Left hindlimb (tissue), 1 donor: ENCODE measurements at regions not wholly inside any gene's neighbourhood (a gene's known extent, or its start where the extent isn't known, plus 50 kb on each side); places are given as distances from the start of the nearest gene placed in this dataset.
A peak's percentile ranks its signal among the peaks of the same experiment; 100 is the strongest.

Source experiments
- DNase-seq: peaks from one replicate; pipeline ENCODE4 v3.0.0-alpha.2; 2018

DNA sequence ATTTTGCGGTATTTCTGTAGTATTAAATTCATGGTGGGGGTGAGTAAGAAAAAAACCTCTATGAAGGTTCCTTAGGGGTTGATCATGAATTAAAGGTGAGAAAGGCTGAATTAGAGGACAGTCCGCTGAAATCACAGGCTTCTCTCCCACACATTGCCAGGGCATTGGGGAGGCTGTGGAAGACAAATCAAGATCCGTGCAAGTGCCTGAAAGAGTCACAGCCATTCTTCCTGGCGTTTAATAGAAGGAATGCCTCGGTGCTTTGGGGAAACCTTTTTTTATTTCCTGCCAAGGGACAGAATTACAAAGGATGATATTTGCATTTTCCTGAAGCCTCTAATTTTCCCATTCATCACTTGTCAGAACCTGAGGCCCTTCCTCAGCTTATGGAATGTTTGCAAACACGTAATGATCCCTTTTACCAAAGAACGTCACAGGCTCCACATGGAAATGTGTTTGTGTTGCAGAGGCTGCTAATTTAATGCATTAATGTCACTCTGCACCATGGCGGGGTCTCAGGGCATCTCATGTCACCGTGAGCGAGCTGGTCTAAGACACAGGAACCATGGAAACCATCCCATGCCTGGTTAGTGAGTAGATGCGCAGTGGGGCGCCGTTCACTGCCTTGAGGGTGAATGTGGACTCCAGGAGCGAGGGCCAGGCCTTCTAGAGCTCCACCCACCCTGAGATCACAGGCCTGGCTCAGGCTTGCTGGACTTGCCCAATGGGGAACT, 185.9 kb upstream of the SULF2 start:
- DNase-seq = no peak

DNA sequence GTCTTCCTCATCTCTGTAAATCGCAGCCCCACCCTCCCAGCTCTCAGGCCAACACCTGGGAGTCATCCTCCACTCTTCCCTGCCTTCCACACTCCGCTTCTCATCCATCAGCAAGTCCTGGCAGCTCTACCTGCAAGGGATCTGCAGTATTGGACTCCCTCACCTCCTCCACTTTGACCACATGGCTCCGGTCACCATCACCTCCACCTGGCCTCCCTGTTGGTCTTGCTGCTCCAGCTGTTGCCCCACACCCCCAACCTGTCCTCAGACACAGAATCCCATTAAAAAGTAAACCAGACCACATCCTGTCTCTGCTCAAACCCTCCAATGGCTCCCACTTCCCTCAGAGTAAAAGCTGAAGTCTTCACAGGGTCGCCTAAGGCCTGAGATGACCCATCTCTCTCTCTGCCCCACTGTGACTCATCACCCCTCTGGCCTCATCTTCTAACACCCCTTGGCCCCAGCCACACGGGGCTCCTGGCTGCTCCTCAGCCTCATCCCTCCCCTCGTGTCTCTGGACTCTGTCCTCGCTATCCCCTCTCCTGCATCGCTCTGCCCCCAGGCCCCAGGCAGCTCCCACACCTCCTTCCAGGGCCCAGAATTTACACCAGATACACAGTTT, 185.1 kb upstream of the SULF2 start:
- no peak for DNase-seq

GRCh38 chr20:47969426-47969825, 184.1 kb upstream of the SULF2 start:
- DNase-seq = no peak

DNA sequence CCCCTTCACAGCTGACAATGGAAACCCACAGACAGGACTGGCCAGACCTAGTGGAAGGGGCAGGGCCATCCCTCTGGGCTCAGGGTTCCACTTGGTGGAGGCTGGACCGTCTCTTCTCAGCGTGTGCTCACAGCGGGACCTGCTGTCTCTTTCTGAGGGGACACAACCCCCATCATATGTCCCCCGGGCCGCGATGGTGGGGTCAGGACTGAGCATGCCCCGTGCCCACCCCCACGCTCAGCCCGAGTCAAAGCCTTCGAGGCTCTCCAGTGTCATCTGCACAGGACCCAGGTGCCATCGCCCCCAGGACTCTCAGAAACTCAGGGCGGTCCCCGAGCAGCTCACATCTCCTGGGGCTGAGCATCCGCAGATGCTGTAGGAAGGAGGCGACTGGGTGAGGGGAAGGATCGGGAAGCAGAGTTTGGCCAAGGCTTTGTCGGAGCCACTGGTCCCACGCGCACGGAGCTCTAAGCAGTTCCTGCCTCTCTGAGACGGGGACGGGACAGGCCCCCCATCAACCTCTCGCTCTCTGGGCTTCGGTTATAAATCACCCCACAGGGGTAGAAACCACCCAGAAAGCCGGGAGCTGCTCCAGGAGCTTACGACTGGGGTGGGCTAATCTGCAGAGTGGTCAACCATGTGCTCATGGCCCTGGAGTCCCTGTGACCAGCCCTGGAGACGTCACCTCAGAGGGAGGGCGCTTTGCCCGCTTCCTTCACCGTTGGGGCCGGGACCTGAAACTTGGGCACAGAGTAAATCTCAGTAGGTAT, 183.4 kb upstream of the SULF2 start:
- DNase-seq = no peak

DNA sequence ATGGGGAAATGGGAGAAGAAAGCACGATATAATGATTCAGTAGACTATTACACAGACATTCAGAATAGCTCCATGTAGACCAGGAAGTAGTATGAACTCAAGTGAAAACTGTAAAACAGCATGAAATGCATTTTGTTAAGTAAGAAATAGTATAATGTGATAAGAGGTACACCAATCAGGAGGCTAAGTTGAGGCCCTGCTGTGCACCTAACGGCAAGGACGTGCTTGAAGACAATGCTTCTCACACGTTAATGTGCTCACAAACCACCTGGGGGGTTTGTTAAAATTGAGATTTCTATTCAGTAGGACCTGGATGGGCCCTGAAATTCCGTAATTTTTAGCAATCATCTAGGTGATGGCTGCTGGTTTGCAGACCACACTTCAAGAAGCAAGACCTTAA, 178.9 kb upstream of the SULF2 start:
- DNase-seq = no peak

DNA sequence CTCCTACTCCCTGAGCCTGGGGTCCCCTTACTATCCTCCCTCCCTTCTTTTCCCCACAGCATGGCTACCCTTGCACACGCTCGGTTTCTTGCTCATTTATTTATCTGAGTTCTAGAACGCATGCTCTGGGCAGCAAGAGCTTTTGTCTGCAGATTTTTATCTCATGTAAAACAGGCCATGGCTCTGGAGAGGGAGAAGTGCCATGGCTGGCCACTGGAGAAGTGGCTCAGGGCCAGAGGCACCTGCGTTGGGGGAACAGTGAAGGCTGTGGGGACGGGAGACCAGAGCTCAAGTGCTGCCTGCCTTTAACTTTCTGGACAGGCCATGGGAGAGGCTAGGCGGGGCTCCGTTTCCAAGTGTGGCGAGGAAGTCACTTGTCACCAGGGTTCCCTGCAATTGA, 177.7 kb upstream of the SULF2 start:
- no peak for DNase-seq

DNA sequence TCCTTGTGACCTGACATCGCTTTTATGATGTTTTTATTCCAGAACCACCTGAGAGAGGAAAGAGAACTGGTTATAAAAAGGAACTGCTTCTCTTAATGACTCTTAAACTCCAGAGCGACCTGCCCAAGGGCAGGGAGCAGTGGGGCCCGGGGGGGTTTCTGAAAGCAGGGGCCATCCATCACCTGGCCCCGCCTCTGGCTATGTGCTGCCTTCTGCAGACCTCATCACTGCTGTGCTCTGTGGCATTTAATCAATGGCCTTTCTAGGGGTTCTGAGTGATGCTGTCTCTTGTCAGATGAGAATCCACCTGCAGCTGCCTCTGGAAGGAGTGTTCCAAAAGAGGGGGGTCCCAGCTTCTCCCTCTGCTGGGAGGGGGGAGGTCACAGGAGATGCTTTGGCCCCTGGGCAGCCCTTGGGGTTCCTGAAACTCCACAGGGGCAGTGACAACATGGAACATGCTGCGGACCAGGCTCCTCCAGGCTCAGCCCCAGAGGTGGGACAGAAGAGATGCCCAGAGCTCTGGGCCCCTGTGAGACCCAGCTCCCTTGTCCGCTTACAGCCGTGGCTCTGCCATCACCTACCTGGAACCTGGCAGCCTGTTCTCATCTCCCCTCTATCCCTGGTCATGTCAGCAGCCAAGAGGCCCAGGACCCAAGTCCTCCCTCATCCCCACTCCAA, 177.1 kb upstream of the SULF2 start:
- DNase-seq = no peak

- DNase-seq = no peak
These were observed 175.7 kb upstream of the SULF2 start for GRCh38 chr20:47960769-47961541.

- DNase-seq = no peak
These were observed 175.0 kb upstream of the SULF2 start for GRCh38 chr20:47960277-47960676.

DNA sequence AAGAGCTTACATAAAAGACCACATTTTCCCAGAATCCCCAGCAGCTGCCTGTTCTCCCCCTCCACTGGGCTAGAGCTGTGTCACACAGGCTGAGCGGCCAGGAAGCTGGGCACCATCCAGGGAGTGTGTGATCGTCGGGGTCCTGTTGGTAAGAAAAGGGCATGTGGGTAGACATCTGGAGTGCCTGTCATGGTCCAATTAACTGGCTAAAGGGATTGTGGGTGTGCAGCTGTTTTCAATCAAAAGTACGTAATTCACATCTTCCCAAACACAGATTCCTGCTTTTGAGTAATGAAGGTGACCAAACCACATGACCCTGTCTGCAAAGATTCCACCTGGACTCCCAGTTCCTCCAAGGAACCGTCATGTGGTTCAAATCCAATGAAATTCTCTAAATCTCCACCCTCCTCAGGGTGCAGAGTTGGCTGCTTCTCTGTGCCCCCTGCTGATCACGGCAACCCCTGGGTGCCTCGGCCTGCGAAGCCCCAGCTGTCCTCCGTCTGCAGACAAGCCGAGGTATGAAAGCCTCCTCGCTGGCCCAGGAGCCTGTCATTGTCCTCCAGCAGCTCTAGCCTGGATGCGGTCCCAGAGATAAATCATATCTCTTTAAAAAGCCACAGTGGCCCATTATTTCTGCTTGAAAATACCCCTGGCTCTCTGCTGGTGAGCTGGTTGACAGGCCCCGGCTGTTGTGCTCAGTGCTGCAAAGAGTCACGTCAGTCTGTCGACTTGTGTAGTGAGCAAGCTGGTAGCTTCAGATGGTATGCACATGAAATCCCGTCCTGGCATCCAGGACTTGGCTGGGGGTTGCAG, 172.9 kb upstream of the SULF2 start:
- DNase-seq = peak; percentile 73

GRCh38 chr20:47957135-47957534, 171.9 kb upstream of the SULF2 start:
- DNase-seq = no peak

- peak; percentile 83 for DNase-seq
These were observed 171.2 kb upstream of the SULF2 start for GRCh38 chr20:47956268-47956995.

DNA sequence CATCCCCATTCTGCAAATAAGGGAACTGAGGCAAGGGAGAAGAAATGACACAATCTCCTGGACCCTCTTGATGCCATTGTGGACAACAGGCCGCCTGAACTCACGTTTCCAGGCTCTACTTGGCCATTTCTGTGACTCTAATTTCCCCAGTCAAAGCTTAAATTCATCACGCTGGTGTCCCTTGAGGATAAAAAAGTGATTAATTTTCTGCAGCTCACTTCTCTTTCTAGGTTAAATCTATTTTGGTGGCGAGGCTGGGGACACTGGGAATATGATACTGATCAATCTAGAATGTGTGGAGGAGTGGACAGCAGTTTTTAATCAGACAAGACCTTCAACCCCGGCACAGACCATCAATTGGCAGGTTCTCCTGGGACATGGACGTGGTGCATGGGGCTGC, 168.2 kb upstream of the SULF2 start:
- DNase-seq = no peak

- no peak for DNase-seq
These were observed 166.8 kb upstream of the SULF2 start for GRCh38 chr20:47952023-47952564.

- DNase-seq = no peak
These were observed 166.3 kb upstream of the SULF2 start for GRCh38 chr20:47951521-47951971.

GRCh38 chr20:47950913-47951283, 165.6 kb upstream of the SULF2 start:
- DNase-seq = no peak

- DNase-seq = no peak
These were observed 165.0 kb upstream of the SULF2 start for GRCh38 chr20:47950124-47950912.

DNA sequence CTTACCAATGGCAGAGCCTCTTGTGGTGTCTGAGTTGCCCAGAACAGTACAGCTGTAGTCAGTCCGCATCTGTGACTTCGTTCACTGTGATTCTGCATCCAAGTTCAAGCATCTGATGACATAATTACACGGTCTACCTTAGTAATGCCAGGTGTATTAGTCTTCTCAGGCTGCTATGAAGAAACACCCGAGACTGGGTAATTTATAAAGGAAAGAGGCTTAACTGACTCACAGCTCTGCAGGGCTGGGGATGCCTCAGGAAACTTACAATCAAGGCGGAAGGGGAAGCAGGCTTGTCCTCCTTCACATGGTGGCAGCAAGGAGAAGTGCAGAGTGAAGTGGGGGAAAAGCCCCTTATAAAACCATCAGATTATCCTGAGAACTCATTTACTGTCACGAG, 163.9 kb upstream of the SULF2 start:
- DNase-seq = no peak

- DNase-seq = no peak
These were observed 159.4 kb upstream of the SULF2 start for GRCh38 chr20:47944682-47945081.

DNA sequence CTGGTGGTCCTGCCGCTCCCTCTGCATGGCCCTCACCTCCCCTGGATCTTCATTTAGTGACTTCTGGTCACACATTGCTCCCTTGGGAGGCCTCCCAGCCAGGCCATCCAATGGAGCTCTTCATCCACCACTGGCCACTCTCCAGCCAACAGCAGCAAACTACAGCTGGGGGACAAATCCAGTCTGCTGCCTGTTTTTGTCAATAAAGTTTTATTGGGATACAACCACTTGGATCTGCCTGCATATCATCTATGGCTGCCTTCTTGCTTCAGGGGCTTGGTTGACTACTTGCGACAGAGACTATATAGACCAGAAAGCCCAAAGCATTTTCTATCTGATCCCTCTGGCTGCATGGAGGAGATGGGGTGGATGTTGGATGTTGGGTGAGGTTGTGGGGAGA, 156.6 kb upstream of the SULF2 start:
- DNase-seq = no peak
